SW 1271 (cell line): ENCODE measurements at regions not wholly inside any gene's neighbourhood (a gene's known extent, or its start where the extent isn't known, plus 50 kb on each side); places are given as distances from the start of the nearest gene placed in this dataset.
"Not testable (repeated sequence)": the region's sequence is repeated elsewhere in the genome, so short reads cannot be mapped to it uniquely, and the experiment has no call there.

Source experiments
- DNase-seq, 2 experiments: peaks; one replicate each; lab custom pipeline; 2025; lab: John Stamatoyannopoulos, UW

- no peak for DNase-seq
Observed at GRCh38 chrX:84611843-84612636, 109.8 kb upstream of the HDX start.

- no peak for DNase-seq
Observed at GRCh38 chrX:84634201-84634782, 132.0 kb upstream of the HDX start.

GRCh38 chrX:84666086-84666485 is 163.8 kb upstream of the HDX start:
- no peak for DNase-seq

GRCh38 chrX:84690228-84690627 is 188.0 kb upstream of the HDX start:
- no peak for DNase-seq

- no peak for DNase-seq
Observed at GRCh38 chrX:84709987-84710386, 207.7 kb upstream of the HDX start.

GRCh38 chrX:84710611-84711010 is 208.4 kb upstream of the HDX start:
- no peak for DNase-seq

GRCh38 chrX:84712621-84713020 is 210.4 kb upstream of the HDX start:
- DNase-seq: no peak

GRCh38 chrX:84715315-84715714 is 213.1 kb upstream of the HDX start:
- no peak for DNase-seq

- no peak for DNase-seq
Observed at GRCh38 chrX:84717343-84717742, 215.1 kb upstream of the HDX start.

- DNase-seq: no peak
Observed at GRCh38 chrX:84721416-84721815, 219.2 kb upstream of the HDX start.

GRCh38 chrX:84724576-84724975 is 222.3 kb upstream of the HDX start:
- no peak for DNase-seq

GRCh38 chrX:84729408-84729807 is 227.2 kb upstream of the HDX start:
- DNase-seq: no peak

GRCh38 chrX:84729809-84730208 is 227.6 kb upstream of the HDX start:
- peak in 1 of 2 experiments; percentile 8 for DNase-seq

- no peak for DNase-seq
Observed at GRCh38 chrX:84735025-84735424, 232.8 kb upstream of the HDX start.

- DNase-seq: no peak
Observed at GRCh38 chrX:84737471-84737871, 235.2 kb upstream of the HDX start.

- no peak for DNase-seq
Observed at GRCh38 chrX:84747516-84747915, 245.3 kb upstream of the HDX start.

- DNase-seq: no peak
Observed at GRCh38 chrX:84748965-84749656, 246.9 kb upstream of the HDX start.

GRCh38 chrX:84760560-84760959 is 243.1 kb upstream of the APOOL start:
- no peak for DNase-seq

- DNase-seq: no peak
Observed at GRCh38 chrX:84796321-84796720, 207.4 kb upstream of the APOOL start.

- DNase-seq: no peak
Observed at GRCh38 chrX:84830836-84831235, 172.8 kb upstream of the APOOL start.

GRCh38 chrX:84846541-84846940 is 157.1 kb upstream of the APOOL start:
- not testable (repeated sequence) for DNase-seq

- not testable (repeated sequence) for DNase-seq
Observed at GRCh38 chrX:84851183-84851582, 152.5 kb upstream of the APOOL start.

GRCh38 chrX:84856791-84857190 is 146.9 kb upstream of the APOOL start:
- DNase-seq: not testable (repeated sequence)
